ENCODE measurements at regions not wholly inside any gene's neighbourhood (a gene's known extent, or its start where the extent isn't known, plus 50 kb on each side); places are given as distances from the start of the nearest gene placed in this dataset.

- intact Hi-C loops (cut with micrococcal nuclease; ENCODE audit: unreplicated experiment), result no loop called here
- Histone ChIP-seq H3K27me3 (ENCODE audit: control insufficient read depth, insufficient read depth, low read length) (no peaks in the 10 kb centered on the region), H3K4me3 (ENCODE audit: low read depth in 2 of 2, low read length in 2 of 2) (no peak overlapping the region), H3K36me3 (ENCODE audit: control insufficient read depth, insufficient read depth, low read length) (no peaks in the 10 kb centered on the region), H3K9me3 (ENCODE audit: control insufficient read depth, insufficient read depth, low read depth, low read length) (no peaks in the 10 kb centered on the region), H3K4me1 (ENCODE audit: control insufficient read depth, insufficient read depth, low read length) (no peaks in the 10 kb centered on the region), H3K27ac (ENCODE audit: low read length) (no peak overlapping the region)
- no peak for DNase-seq (ENCODE audit: low read depth, low spot score)
- CTCF ChIA-PET, result no interaction called here
- POLR2A ChIA-PET, result no interaction called here
- no TSS peak for BruUV-seq (replicated peaks)
- no peak for TF ChIP-seq SIN3A (IDR thresholded peaks at IDR 0.05; ENCODE audit: borderline replicate concordance, insufficient read depth, low read depth, low read length)
- no peak for TF ChIP-seq TCF7L2 (IDR thresholded peaks at IDR 0.05; ENCODE audit: low read depth, low read length)
- no peak for TF ChIP-seq CTCF (IDR thresholded peaks at IDR 0.05)
- TF ChIP-seq POLR2AphosphoS5 (IDR thresholded peaks at IDR 0.05; ENCODE audit: low read depth, low read length), result no peak
- TF ChIP-seq, protein P1, sequence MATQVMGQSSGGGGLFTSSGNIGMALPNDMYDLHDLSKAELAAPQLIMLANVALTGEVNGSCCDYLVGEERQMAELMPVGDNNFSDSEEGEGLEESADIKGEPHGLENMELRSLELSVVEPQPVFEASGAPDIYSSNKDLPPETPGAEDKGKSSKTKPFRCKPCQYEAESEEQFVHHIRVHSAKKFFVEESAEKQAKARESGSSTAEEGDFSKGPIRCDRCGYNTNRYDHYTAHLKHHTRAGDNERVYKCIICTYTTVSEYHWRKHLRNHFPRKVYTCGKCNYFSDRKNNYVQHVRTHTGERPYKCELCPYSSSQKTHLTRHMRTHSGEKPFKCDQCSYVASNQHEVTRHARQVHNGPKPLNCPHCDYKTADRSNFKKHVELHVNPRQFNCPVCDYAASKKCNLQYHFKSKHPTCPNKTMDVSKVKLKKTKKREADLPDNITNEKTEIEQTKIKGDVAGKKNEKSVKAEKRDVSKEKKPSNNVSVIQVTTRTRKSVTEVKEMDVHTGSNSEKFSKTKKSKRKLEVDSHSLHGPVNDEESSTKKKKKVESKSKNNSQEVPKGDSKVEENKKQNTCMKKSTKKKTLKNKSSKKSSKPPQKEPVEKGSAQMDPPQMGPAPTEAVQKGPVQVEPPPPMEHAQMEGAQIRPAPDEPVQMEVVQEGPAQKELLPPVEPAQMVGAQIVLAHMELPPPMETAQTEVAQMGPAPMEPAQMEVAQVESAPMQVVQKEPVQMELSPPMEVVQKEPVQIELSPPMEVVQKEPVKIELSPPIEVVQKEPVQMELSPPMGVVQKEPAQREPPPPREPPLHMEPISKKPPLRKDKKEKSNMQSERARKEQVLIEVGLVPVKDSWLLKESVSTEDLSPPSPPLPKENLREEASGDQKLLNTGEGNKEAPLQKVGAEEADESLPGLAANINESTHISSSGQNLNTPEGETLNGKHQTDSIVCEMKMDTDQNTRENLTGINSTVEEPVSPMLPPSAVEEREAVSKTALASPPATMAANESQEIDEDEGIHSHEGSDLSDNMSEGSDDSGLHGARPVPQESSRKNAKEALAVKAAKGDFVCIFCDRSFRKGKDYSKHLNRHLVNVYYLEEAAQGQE (IDR thresholded peaks at IDR 0.05; ENCODE audit: insufficient read depth in 1 of 2, low read depth in 2 of 2, low read length in 1 of 2), result no peak
- no peak for ATAC-seq
- in situ Hi-C loops (cut with HindIII; ENCODE audit: low pct_unique_long_range_greater_than_20kb, low sequenced_read_pairs), result no loop called here
Observed at GRCh38 chr4:128346054-128346716, 58.6 kb upstream of the PGRMC2 start.

GRCh38 chr4:128345650-128346049, 58.0 kb upstream of the PGRMC2 start:
- Histone ChIP-seq H3K4me3 (ENCODE audit: low read depth in 2 of 2, low read length in 2 of 2) (no peak overlapping the region), H3K36me3 (ENCODE audit: control insufficient read depth, insufficient read depth, low read length) (no peaks in the 10 kb centered on the region), H3K27me3 (ENCODE audit: control insufficient read depth, insufficient read depth, low read length) (no peaks in the 10 kb centered on the region), H3K27ac (ENCODE audit: low read length) (no peak overlapping the region), H3K9me3 (ENCODE audit: control insufficient read depth, insufficient read depth, low read depth, low read length) (no peaks in the 10 kb centered on the region), H3K4me1 (ENCODE audit: control insufficient read depth, insufficient read depth, low read length) (no peaks in the 10 kb centered on the region)
- POLR2A ChIA-PET, result no interaction called here
- DNase-seq (ENCODE audit: low read depth, low spot score), result no peak
- no TSS peak for BruUV-seq (replicated peaks)
- intact Hi-C loops (cut with micrococcal nuclease; ENCODE audit: unreplicated experiment) (no loop called here), in situ Hi-C loops (cut with HindIII; ENCODE audit: low pct_unique_long_range_greater_than_20kb, low sequenced_read_pairs) (no loop called here)
- ATAC-seq, result no peak
- CTCF ChIA-PET, result no interaction called here
- no peak for TF ChIP-seq CTCF (IDR thresholded peaks at IDR 0.05)
- TF ChIP-seq TCF7L2 (IDR thresholded peaks at IDR 0.05; ENCODE audit: low read depth, low read length), result no peak
